EH (cell line): ENCODE measurements at regions not wholly inside any gene's neighbourhood (a gene's known extent, or its start where the extent isn't known, plus 50 kb on each side); places are given as distances from the start of the nearest gene placed in this dataset.

ENCODE experiments used
- DNase-seq: peaks from one replicate; pipeline ENCODE4 v3.0.0-alpha.2; 2015; ENCODE audit warnings: low read depth

DNA sequence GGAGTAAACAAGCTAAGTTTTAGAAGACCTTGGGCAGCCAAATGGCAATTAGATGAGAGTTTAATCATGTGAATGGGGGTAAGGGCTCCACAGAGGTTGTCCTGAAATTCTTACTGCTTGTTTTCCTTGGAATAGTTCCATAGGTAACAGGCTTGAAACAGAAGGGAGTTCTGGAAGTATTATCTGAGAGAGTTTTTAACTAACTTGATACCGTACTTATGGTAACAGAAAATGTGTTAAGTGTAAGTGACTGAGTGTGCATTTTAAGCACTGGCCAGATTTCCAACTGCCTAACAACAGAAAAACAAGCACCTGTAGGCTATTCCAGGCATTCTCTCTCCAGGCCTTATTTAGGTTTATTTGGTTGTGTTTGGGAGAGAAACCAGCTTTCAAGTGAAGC is 414.6 kb upstream of the PDE3A start:
- no peak for DNase-seq

DNA sequence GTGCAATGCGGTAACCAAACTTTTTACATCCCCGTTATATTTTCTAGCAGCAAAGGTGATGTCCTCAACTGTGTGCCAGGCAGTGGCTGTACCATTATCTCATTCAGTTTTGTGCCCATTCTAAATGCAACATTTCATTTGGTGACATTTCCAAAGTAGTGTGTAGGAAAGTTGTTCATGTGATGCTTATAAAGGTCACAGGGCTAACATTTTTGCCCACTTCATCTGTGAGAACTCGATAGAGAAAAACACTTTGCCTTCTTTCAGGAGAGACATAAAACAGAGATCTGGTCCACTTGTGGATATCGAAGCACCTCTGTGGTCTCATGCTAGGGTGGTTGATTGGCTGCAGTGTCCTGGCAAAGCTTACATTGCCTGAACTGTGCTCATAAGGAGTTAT is 414.2 kb upstream of the PDE3A start:
- DNase-seq = no peak

- DNase-seq = peak; percentile 65
Observed at GRCh38 chr12:19957308-19958125, 410.8 kb upstream of the PDE3A start.

DNA sequence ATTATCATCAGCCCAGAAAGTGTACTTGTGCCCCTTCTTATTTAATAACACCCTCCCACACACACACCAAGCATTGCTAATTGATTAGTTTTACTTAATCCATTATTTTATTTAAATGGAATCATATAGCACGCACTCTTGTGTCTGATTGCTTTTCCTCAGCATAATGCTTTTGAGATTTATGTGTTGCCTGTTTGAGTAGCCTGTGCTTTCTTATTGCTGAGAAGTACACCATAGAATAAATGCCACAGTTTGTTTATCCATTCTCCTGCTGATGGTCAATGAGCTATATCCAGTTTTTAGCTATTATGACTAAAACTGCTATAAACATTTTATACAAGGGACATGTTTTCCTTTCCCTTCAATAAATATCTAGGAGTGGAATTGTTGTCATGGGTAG is 409.9 kb upstream of the PDE3A start:
- no peak for DNase-seq

GRCh38 chr12:19959353-19959752 is 409.0 kb upstream of the PDE3A start:
- peak; percentile 72 for DNase-seq

DNA sequence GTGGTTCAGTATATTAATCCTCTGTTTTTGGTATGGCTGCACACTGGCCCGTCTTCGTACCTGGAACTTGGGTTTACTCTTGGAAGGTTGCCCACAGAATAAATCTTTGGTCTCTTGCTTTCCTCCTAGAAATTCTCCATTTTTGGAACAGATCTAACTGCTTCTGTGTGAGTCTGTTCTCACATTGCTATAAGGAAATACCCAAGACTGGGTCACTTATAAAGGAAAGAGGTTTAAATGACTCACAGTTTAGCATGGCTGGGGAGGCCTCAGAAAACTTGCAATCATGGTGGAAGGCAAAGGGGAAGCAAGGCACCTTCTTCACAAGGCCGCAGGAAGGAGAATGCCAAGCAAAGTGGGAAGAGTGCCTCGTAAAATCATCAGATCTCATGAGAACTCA is 407.8 kb upstream of the PDE3A start:
- no peak for DNase-seq

DNA sequence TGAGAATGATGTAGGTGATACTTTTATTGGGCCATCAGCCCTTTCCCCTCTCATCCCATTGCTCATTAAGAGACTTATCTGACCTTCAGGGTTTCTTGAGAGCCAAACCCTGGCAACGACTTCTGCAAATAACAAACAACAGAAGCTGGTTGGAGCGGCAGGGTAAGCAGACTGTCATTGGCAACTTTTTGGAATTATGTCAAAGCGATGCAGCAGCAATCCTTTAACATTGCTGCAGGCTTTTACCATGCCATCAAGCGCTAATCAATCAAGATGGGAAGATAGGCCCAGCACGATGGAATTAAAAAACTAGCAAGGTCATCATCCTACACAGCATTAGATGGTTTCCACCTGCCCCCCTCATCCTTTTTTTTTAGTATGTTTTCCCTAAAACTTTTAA is 406.1 kb upstream of the PDE3A start:
- no peak for DNase-seq

- DNase-seq = no peak
Observed at GRCh38 chr12:19963972-19964371, 404.4 kb upstream of the PDE3A start.

DNA sequence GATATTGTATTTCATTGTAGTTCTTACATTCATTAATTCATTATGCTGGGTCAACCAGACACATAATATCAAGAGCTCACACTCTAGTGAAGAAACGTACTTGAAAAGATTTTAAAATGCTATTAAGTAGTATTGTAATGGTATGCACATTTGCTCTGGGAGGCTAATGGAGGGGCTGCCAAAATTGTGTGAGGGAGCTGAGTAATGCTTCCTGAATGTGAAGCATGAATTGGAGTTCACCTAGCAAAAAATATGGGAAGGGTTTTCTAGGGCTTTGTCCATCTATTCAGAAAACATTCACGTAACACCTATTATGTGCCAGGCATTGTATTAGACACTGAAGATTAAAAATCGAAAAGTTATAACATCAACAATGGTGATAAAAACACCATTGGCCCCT is 403.8 kb upstream of the PDE3A start:
- DNase-seq = peak; percentile 48

DNA sequence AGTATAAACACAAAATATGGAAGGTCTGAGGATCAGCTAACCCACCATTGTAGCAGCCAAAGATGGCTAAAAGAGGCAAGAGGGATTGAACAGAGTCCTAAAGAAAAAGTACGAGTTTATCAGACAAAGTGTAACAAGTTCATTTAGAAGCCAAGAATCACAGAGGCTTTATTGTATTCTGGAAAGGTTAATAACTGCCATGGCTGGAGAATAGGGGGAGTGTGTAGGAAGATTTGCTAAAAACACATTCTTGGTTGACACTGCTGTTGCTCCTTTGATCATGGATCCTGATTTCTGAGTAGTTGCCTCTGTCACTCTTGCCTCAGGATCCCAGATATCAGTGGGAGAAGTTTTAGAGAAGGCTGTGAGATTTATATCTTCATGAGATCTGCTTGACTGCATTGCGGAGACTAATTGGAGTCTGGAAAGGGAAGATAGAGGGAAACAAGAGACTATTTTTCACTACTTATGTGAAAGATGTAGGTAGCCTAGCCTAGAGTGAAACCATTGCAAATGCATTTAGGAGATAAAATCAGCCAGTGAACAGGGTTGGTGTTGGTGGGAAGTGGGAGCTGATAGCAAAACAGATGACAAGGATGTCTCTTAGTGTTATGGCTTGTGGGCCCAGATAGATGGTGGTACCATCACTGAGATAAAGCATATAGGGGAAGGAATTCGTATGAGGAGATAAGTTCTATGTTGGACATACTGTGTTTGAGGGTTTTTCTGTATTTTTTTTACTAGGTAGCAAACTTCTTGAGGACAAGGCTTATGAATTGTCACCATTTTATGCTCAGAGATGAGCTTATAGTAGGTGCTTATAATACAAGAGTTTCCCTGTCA is 402.9 kb upstream of the PDE3A start:
- no peak for DNase-seq

- DNase-seq = no peak
Observed at GRCh38 chr12:19967001-19967400, 401.3 kb upstream of the PDE3A start.

DNA sequence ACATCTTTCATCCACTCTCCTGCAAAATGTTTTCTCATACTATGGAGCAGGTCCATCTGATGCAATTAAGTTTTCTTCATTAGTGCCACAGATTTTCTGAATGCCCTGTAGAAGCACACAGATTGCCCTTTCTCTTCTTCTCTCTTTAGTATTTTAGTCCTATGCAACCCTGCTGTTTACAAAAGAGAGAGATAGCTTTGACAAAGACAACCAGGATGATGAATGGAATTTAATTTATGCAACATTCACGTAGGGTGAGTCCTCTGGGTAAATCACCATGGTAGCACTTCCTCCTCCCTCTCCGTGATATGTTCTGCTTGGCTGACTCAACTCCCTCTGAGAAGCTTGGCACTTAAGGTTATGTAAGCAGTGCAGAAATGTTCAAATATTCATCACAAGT is 400.9 kb upstream of the PDE3A start:
- peak; percentile 98 for DNase-seq

- peak; percentile 98 for DNase-seq
Observed at GRCh38 chr12:19970116-19970515, 398.2 kb upstream of the PDE3A start.

GRCh38 chr12:19970821-19971220 is 397.5 kb upstream of the PDE3A start:
- DNase-seq = peak; percentile 49

- peak; percentile 40 for DNase-seq
Observed at GRCh38 chr12:19971361-19972280, 396.7 kb upstream of the PDE3A start.

GRCh38 chr12:19972325-19973288 is 395.7 kb upstream of the PDE3A start:
- peak; percentile 15 for DNase-seq

DNA sequence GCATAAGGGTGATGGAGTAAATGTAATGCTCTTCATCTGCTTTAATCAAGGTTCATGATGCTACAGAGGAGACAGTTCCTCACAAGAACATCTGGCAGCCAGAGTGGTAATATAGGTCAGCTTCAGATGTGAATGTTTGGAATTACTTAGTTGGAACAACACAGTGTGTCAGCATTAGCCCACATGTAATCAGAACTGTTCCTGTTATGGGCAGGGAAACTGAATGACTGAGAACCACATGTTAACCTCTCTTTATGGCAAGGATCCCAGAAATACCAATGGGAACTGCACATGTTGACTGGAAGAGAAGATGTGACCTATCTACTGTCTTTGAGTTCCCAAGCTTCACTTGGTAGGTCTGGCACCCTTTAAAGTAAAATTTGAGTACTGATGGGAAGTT is 390.1 kb upstream of the PDE3A start:
- peak; percentile 99 for DNase-seq

DNA sequence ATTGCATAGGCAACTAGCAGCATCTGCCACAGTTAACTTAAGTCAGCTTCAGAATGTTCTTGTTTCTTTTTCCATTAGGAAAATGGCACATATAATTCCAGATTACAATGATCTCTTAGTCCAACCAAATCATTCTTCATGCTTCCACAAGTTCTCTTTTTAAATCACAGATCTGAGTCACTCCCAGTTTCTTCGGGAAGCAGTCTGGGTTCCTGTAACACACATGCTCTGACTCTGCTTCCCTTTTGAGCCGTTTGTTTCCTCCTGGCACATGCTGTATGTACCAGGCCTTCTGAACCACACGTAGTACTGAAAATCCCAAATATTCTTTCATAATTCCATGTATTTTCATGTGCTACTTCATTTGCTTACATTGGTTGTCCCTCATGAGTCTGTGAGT is 388.8 kb upstream of the PDE3A start:
- no peak for DNase-seq

- no peak for DNase-seq
Observed at GRCh38 chr12:19981944-19982343, 386.4 kb upstream of the PDE3A start.

DNA sequence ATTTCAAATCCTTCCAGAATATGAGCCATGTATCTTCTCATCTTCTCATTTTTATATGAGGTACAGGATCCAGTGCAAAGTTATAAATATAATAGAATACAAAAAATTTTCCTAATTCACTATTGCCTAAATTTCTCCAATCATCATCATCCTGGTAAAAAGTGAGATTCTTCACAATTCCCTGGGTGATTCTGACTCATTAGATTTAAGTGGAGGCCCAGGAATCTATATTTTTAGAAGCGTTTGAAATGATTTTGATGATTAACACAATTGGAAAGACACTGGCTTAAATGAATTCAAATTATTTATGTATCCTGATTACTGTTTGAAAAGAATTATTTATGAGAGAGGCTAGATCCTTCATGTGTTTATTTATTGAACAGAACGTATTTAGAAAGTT is 380.3 kb upstream of the PDE3A start:
- peak; percentile 46 for DNase-seq

DNA sequence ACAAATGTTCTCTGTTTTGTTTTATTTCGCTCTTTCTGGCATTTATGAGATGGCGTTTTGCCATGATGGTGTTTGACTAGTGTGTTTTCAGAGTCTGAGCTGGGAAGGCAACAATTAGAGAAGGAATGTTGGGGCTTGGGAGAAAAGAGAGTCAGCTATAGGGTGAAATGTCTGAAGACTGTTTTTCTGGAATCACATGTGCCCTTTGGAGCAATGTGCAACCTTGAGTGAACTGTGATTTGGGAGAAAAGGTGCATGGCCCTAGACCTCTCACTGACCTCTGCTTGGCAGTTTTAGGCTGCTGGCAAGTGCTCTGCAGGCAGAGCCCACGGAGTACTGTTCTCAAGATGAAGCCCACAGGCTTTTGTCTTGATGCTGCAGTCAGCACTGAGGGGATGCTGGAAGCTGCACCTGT is 379.9 kb upstream of the PDE3A start:
- DNase-seq = peak; percentile 86
